Immature natural killer cell (primary cell): ENCODE measurements at regions not wholly inside any gene's neighbourhood (a gene's known extent, or its start where the extent isn't known, plus 50 kb on each side); places are given as distances from the start of the nearest gene placed in this dataset.
"Not testable (repeated sequence)": the region's sequence is repeated elsewhere in the genome, so short reads cannot be mapped to it uniquely, and the experiment has no call there.

Source experiments
- DNase-seq, 3 donors: peaks; one replicate each; pipeline ENCODE4 v3.0.0; 2022; ENCODE audit warnings: mixed read lengths in 1 of 3
- H3K27ac Mint-ChIP-seq, 6 donors: one replicate each; pipeline ENCODE4 v1.8.0; 2020; ENCODE audit warnings: mixed read lengths in 6 of 6, mild to moderate bottlenecking in 5 of 6, inconsistent platforms in 4 of 6, moderate library complexity in 3 of 6
- H3K27me3 Mint-ChIP-seq, 3 donors: one replicate each; pipeline ENCODE4 v1.8.0; 2020 to 2021; ENCODE audit warnings: low read depth in 3 of 3, mild to moderate bottlenecking in 3 of 3, mixed read lengths in 3 of 3, moderate library complexity in 3 of 3, inconsistent platforms in 1 of 3
- H3K36me3 Mint-ChIP-seq, 3 donors: one replicate each; pipeline ENCODE4 v1.8.0; 2020; ENCODE audit warnings: mixed read lengths in 3 of 3, inconsistent platforms in 2 of 3, mild to moderate bottlenecking in 2 of 3
- H3K4me1 Mint-ChIP-seq, 2 donors: one replicate each; pipeline ENCODE4 v1.8.0; 2020; ENCODE audit warnings: inconsistent platforms in 2 of 2, mild to moderate bottlenecking in 2 of 2, mixed read lengths in 2 of 2, moderate library complexity in 1 of 2
- H3K4me3 Mint-ChIP-seq, 5 donors: one replicate each; pipeline ENCODE4 v1.8.0; 2020; ENCODE audit warnings: mild to moderate bottlenecking in 5 of 5, mixed read lengths in 5 of 5, inconsistent platforms in 3 of 5, moderate library complexity in 3 of 5
- H3K9me3 Mint-ChIP-seq, 6 donors: one replicate each; pipeline ENCODE4 v1.8.0; 2020; ENCODE audit warnings: mild to moderate bottlenecking in 6 of 6, mixed read lengths in 6 of 6, inconsistent platforms in 4 of 6, moderate library complexity in 3 of 6

GRCh38 chr4:133277940-133278339 lies 128.8 kb downstream of the PCDH10 start:
- not testable (repeated sequence) for H3K27ac Mint-ChIP-seq

GRCh38 chr4:133275246-133275645 lies 126.2 kb downstream of the PCDH10 start:
- Mint-ChIP-seq H3K4me1 (no peaks in the 10 kb centered on the region), H3K9me3 (peaks cover 3 to 35% (median 20%) of the 10 kb centered on the region in 6 donors), H3K36me3 (peaks cover 0 to 3% (median 0%) of the 10 kb centered on the region in 3 donors), H3K4me3 (no peak overlapping the region), H3K27ac (no peak overlapping the region), H3K27me3 (peaks cover 0 to 1% (median 1%) of the 10 kb centered on the region in 3 donors)
- no peak for DNase-seq

More at GRCh38 chr4:133277940-133278339, 128.8 kb downstream of the PCDH10 start:
- peaks cover 0 to 40% (median 20%) of the 10 kb centered on the region in 6 donors for H3K9me3 Mint-ChIP-seq
- not testable (repeated sequence) for H3K27me3 Mint-ChIP-seq, H3K36me3 Mint-ChIP-seq, DNase-seq, H3K4me3 Mint-ChIP-seq, H3K4me1 Mint-ChIP-seq

- DNase-seq: no peak
- Mint-ChIP-seq H3K36me3 (no peaks in the 10 kb centered on the region), H3K27ac (no peak overlapping the region), H3K4me1 (no peaks in the 10 kb centered on the region), H3K9me3 (peaks cover 6 to 35% (median 15%) of the 10 kb centered on the region in 6 donors), H3K27me3 (peaks cover 0 to 1% (median 0%) of the 10 kb centered on the region in 3 donors), H3K4me3 (no peak overlapping the region)
These were observed 124.3 kb downstream of the PCDH10 start for GRCh38 chr4:133273401-133273800.

- Mint-ChIP-seq H3K27me3 (peaks cover 0 to 1% (median 0%) of the 10 kb centered on the region in 3 donors), H3K4me3 (no peak overlapping the region), H3K9me3 (peaks cover 6 to 12% (median 8%) of the 10 kb centered on the region in 6 donors), H3K27ac (no peak overlapping the region), H3K36me3 (no peaks in the 10 kb centered on the region), H3K4me1 (no peaks in the 10 kb centered on the region)
- DNase-seq: no peak
These were observed 121.0 kb downstream of the PCDH10 start for GRCh38 chr4:133270021-133270570.

GRCh38 chr4:133268205-133268604 lies 119.1 kb downstream of the PCDH10 start:
- Mint-ChIP-seq H3K4me1 (no peaks in the 10 kb centered on the region), H3K9me3 (peaks cover 0 to 10% (median 8%) of the 10 kb centered on the region in 6 donors), H3K27ac (no peak overlapping the region), H3K4me3 (no peak overlapping the region), H3K36me3 (no peaks in the 10 kb centered on the region), H3K27me3 (peaks cover 0 to 2% (median 0%) of the 10 kb centered on the region in 3 donors)
- DNase-seq: no peak

GRCh38 chr4:133267506-133267905 lies 118.4 kb downstream of the PCDH10 start:
- not testable (repeated sequence) for DNase-seq, H3K36me3 Mint-ChIP-seq, H3K4me1 Mint-ChIP-seq, H3K9me3 Mint-ChIP-seq, H3K4me3 Mint-ChIP-seq, H3K27ac Mint-ChIP-seq, H3K27me3 Mint-ChIP-seq

GRCh38 chr4:133266966-133267365 lies 117.9 kb downstream of the PCDH10 start:
- not testable (repeated sequence) for DNase-seq, H3K27me3 Mint-ChIP-seq, H3K4me3 Mint-ChIP-seq, H3K36me3 Mint-ChIP-seq, H3K4me1 Mint-ChIP-seq, H3K27ac Mint-ChIP-seq
- H3K9me3 Mint-ChIP-seq: peaks cover 0 to 12% (median 8%) of the 10 kb centered on the region in 6 donors

GRCh38 chr4:133264251-133264650 lies 115.2 kb downstream of the PCDH10 start:
- not testable (repeated sequence) for H3K27ac Mint-ChIP-seq, H3K36me3 Mint-ChIP-seq, H3K27me3 Mint-ChIP-seq, H3K4me3 Mint-ChIP-seq, DNase-seq, H3K4me1 Mint-ChIP-seq
- H3K9me3 Mint-ChIP-seq: peaks cover 0 to 10% (median 5%) of the 10 kb centered on the region in 6 donors

- H3K36me3 Mint-ChIP-seq: no peaks in the 10 kb centered on the region
- H3K27me3 Mint-ChIP-seq: peaks cover 0 to 4% (median 2%) of the 10 kb centered on the region in 3 donors
- H3K9me3 Mint-ChIP-seq: peaks cover 0 to 12% (median 3%) of the 10 kb centered on the region in 6 donors
- no peak for DNase-seq
- no peak overlapping the region for H3K27ac Mint-ChIP-seq
- no peak overlapping the region for H3K4me3 Mint-ChIP-seq
- H3K4me1 Mint-ChIP-seq: no peaks in the 10 kb centered on the region
These were observed 114.0 kb downstream of the PCDH10 start for GRCh38 chr4:133263104-133263503.

- H3K4me1 Mint-ChIP-seq: no peaks in the 10 kb centered on the region
These were observed 98.8 kb downstream of the PCDH10 start for GRCh38 chr4:133247861-133248260.

GRCh38 chr4:133245226-133245625 lies 96.1 kb downstream of the PCDH10 start:
- no peak for DNase-seq
- Mint-ChIP-seq H3K36me3 (no peaks in the 10 kb centered on the region), H3K4me3 (no peak overlapping the region), H3K27ac (no peak overlapping the region), H3K9me3 (peaks cover 4 to 20% (median 11%) of the 10 kb centered on the region in 6 donors), H3K27me3 (no peaks in the 10 kb centered on the region), H3K4me1 (no peaks in the 10 kb centered on the region)

More at GRCh38 chr4:133247861-133248260, 98.8 kb downstream of the PCDH10 start:
- DNase-seq: no peak
- no peaks in the 10 kb centered on the region for H3K27me3 Mint-ChIP-seq
- H3K36me3 Mint-ChIP-seq: no peaks in the 10 kb centered on the region
- no peak overlapping the region for H3K27ac Mint-ChIP-seq
- peaks cover 3 to 29% (median 18%) of the 10 kb centered on the region in 6 donors for H3K9me3 Mint-ChIP-seq
- H3K4me3 Mint-ChIP-seq: no peak overlapping the region
